ENCODE measurements at regions not wholly inside any gene's neighbourhood (a gene's known extent, or its start where the extent isn't known, plus 50 kb on each side); places are given as distances from the start of the nearest gene placed in this dataset.
A peak's percentile ranks its signal among the peaks of the same experiment; 100 is the strongest.

DNA sequence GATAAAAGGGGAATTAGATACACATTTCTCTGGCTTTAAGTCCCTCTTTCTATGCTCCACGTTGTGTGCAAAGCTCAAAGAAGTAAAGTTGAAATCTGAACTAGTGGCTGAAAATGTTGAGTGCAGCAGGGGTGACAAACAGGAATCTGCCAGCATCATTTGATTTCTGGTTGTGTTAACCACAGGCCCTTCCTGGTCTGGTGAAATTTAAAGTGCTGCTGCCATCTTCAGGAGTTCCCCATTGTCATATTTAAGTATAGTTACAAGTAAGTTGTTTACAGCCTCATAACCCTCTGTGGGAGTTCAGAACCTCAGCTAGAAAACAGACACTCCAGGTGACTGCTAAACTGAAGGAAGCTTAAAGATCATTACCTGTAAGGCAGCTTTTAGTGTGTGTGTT lies 90.9 kb upstream of the CCDC196 start:
- BruUV-seq (replicated peaks) = no TSS peak
- Histone ChIP-seq H3K27me3 (replicated peaks in 1 of 2; ENCODE audit: control insufficient read depth in 2 of 2, insufficient read depth in 2 of 2, low read length in 1 of 2) (no peaks in the 10 kb centered on the region), H2AFZ (ENCODE audit: control insufficient read depth, low read depth, low read length) (peak overlapping the region; percentile 61), H3K4me2 (ENCODE audit: control insufficient read depth, insufficient read depth) (no peak overlapping the region; the same call in 1 of the 2 replicates), H3K36me3 (ENCODE audit: control insufficient read depth in 2 of 2, insufficient read depth in 2 of 2, low read length in 1 of 2) (no peaks in the 10 kb centered on the region), H3K4me3 (no peak overlapping the region), H3K9ac (ENCODE audit: control insufficient read depth, insufficient read depth, low read length) (no peak overlapping the region), H3K27ac (ENCODE audit: control insufficient read depth, insufficient read depth) (no peak overlapping the region), H3K4me1 (ENCODE audit: control insufficient read depth, insufficient read depth, low read length) (0 out of 2 replicates have a peak, but pooled peaks cover 5% of the 10 kb centered on the region), H3K79me2 (ENCODE audit: control insufficient read depth, insufficient read depth, low read length) (no peaks in the 10 kb centered on the region), H3K9me3 (replicated peaks; ENCODE audit: control insufficient read depth, insufficient read depth, low read length) (no peaks in the 10 kb centered on the region), H4K20me1 (ENCODE audit: control insufficient read depth, insufficient read depth) (no peaks in the 10 kb centered on the region)
- intact Hi-C loops (cut with micrococcal nuclease; ENCODE audit: unreplicated experiment) (loop anchor here (1.0 kb wide), 1 partner anchor 36 kb away; no protein-coding TSS in a partner anchor), in situ Hi-C loops (cut with MboI) (no loop called here)
- CTCF ChIA-PET = interaction anchor here (0.6 to 2.7 kb wide), 14 partner anchors 8 to 1257 kb away, joined by 3 to 47 read pairs (median 4); partner anchors contain the start of genes ATP6V1D and EIF2S1
- DNase-seq (ENCODE audit: low read depth, low spot score) = no peak
- SMC1A ChIA-PET (ENCODE audit: uncharacterized antibody, unreplicated experiment) = interaction anchor here (0.6 to 2.7 kb wide), 7 partner anchors 8 to 890 kb away, joined by 3 to 36 read pairs (median 3); no protein-coding TSS in a partner anchor
- 0% methylated on average over 1 of the region's 1 CpG for WGBS (ENCODE audit: insufficient coverage, insufficient replicate concordance, low lambda C conversion rate, missing lambda C conversion rate)
- peak; percentile 92 for ATAC-seq
- FAIRE-seq = no peak
- RAD21 ChIA-PET (ENCODE audit: unreplicated experiment) = interaction anchor here (2.0 to 2.1 kb wide), 2 partner anchors 8 to 36 kb away, joined by 6 to 14 read pairs; no protein-coding TSS in a partner anchor
- POLR2A ChIA-PET = no interaction called here
- TF ChIP-seq POU2F2 (IDR thresholded peaks at IDR 0.05; ENCODE audit: borderline replicate concordance, low read depth, low read length) = no peak
- no peak for TF ChIP-seq PAX5 (IDR thresholded peaks at IDR 0.05; ENCODE audit: borderline replicate concordance, low read depth, low read length)
- TF ChIP-seq TCF12 (IDR thresholded peaks at IDR 0.05; ENCODE audit: low read depth, low read length) = no peak
- TF ChIP-seq RUNX3 (IDR thresholded peaks at IDR 0.05; ENCODE audit: low read length) = peak; percentile 93
- peak; percentile 63 for TF ChIP-seq RAD21 (IDR thresholded peaks at IDR 0.05; ENCODE audit: insufficient read depth, low read depth, low read length)
- TF ChIP-seq TARDBP (IDR thresholded peaks at IDR 0.05; ENCODE audit: borderline replicate concordance) = no peak
- TF ChIP-seq, protein P1, sequence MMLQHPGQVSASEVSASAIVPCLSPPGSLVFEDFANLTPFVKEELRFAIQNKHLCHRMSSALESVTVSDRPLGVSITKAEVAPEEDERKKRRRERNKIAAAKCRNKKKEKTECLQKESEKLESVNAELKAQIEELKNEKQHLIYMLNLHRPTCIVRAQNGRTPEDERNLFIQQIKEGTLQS (IDR thresholded peaks at IDR 0.05; ENCODE audit: borderline replicate concordance, extremely low read depth, low read depth, low read length) = no peak
- TF ChIP-seq PRDM15 (CRISPR knock-in tag; IDR thresholded peaks at IDR 0.05) = no peak
- TF ChIP-seq CTCF (IDR thresholded peaks at IDR 0.05 in 2 of 3, conservative IDR thresholded peaks at IDR 0.05 in 1 of 3; ENCODE audit: control insufficient read depth in 2 of 3, extremely low read depth in 1 of 3, insufficient read depth in 1 of 3, low read depth in 3 of 3, low read length in 3 of 3) = peak in 2 of 3 experiments; percentile 42 to 46; a peak in 2 of 6 replicates
- TF ChIP-seq SMC3 (IDR thresholded peaks at IDR 0.05; ENCODE audit: borderline replicate concordance, low read length) = peak; percentile 45; the same call in 1 of the 2 replicates
- no peak for TF ChIP-seq MYB (IDR thresholded peaks at IDR 0.05; ENCODE audit: borderline replicate concordance, low read depth, low read length)
- no peak for TF ChIP-seq MYC (IDR thresholded peaks at IDR 0.05; ENCODE audit: insufficient read depth, insufficient read length, insufficient replicate concordance, low read length, severe bottlenecking)
- TF ChIP-seq KAT2A (conservative IDR thresholded peaks at IDR 0.05; ENCODE audit: control insufficient read depth, low read depth, low read length) = no peak
- no peak for TF ChIP-seq JUNB (IDR thresholded peaks at IDR 0.05)

Measured in GM12878 (cell line).